Activated CD4-positive, alpha-beta T cell treated with anti-CD3 and anti-CD28 coated beads, Interleukin-10, Interleukin-2, amounts not matched to agents 100 ng/mL and 50 ng/mL, durations not matched to agents 16 hours and 8 hours (primary cell): ENCODE measurements at regions not wholly inside any gene's neighbourhood (a gene's known extent, or its start where the extent isn't known, plus 50 kb on each side); places are given as distances from the start of the nearest gene placed in this dataset.

ENCODE experiments used
- DNase-seq: peaks from one replicate; pipeline ENCODE4 v3.0.0-alpha.2; 2020

DNA sequence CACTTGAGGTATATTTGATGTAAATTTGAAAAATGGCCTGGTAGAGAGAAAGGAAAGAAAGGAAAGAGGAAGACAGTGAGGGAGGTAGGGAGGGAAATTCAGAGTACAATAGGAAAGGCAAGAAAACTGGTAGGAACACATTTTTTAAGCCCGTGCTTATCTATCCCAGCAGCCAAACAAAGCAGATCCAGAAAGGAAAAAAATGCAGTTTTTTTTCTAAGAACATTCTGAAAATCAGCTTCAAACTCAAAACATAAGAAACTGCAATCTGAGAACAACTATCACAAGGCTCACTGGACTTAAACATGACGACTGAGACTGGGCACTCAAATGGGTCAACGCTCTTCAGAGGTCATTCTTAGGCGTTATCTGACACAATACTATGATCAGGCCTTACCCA lies 408.3 kb upstream of the DDI1 start:
- DNase-seq, result no peak

DNA sequence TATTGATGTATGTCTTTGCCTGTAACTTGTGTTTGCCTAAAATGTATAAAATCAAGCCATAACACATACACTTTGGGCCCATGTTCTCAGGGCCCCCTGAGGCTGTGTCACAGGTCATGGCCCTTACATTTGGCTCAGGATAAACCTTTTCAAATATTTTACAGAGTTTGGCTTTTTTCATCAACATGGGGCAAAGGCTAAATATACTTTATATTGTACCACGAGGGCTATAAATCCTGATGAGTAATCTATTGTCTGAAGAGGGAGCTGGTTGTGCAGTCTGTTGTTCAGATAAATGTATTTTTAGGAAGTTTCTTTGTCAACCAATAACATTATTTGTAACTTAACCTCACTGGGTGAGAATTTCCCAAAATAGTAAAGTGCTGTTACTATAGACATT lies 404.6 kb upstream of the DDI1 start:
- DNase-seq, result no peak

DNA sequence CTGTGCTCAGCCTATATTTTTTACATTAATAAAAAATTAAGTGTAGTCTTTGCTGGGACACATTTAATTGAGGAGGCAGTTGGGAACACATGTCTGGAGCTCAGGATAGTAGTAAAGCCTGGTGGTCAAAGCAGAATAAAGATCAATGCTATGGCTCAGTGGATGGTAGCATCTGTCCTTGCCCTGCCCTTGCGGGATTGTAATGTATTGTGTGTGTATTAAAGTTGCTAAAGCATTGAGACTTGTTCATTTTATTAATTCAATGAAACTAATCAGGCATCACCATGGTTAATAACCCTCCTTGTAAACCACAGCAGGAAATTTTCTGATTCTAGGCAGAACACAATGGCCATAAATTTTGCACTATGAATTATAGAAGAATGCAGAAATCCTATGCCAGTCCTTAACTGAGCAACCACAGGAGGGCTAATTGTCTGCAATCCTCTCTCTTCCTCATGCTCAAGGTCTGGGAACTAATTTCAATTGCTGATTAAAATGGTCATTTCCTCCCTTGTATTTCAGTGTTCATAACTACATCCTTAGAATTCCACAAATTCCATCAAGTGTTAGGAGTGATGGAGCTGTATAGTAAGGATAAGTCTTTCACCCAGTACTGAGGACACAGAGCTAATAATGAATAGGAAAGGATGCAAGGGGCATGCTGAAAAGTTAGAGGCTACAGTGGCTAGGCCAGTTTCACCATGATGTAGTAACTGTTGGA lies 403.2 kb upstream of the DDI1 start:
- DNase-seq, result no peak

DNA sequence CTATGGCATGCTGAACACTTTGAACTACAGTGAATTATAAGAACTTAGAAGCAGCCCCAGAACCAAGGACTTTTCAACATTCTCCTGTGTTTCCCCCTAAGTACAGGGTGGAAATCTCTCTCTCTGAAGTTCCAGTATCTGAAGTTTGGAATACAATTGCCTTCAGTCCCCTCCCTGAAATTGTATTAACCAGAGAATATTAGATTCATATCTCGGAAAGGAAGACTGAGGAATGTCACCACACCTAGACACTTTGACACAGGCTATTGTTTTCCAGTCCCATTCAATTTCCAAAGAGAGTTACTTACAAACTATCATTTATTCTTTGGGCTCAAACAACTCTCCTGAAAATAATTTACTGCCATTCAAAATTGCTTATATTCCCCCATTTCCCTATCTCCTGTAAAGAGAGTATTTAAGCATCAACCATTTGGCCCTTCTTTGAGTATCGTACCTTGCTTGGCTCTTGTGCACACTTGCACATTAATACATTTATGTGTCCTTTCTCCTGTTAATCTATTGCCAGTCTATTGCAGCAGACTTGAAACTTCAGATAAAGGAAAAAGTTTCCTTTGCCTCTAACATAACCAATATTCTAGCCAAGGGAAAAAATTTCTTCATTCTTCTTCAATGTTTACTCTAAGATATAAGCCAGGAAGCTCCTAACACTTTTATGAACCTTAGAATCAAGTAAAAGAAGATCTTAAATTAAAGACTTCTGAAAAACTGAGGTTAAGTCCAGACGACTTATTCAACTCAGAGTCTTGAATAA lies 402.4 kb upstream of the DDI1 start:
- no peak for DNase-seq

DNA sequence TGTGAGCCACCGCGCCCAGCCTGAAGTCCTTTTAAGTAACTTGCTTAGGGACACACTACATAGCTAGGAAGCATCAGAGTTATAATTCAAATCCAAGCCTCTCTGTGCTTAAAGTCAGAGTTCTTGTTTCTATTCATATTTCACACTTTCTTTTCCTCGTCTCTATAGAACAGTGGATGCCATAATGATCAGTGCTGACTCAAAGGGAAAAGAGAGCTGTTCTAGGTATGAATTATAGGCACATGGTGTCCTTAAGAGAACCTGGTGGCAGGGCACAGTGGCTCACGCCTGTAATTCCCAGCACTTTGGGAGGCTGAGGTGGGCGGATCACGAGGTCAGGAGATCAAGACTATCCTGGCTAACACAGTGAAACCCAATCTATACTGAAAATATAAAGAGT lies 400.2 kb upstream of the DDI1 start:
- no peak for DNase-seq

DNA sequence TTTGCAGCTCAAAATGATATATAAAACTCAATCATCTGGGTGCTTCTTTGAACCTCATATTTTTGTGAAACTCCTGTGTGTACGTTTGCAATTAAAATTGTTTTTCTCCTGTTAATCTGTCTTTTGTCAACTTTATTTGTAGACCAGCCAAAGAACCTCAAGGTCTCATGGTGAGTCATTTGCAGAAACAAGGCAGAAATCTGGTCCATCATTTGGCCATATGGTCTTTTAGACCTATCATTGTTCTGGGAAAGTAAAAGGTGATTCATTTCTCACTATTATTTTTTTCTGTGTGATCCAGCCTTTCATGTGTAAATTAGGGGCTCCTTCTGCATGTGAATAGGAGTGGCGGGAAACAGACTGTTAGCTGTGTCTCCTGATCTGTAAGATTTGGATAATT lies 399.1 kb upstream of the DDI1 start:
- DNase-seq, result no peak

DNA sequence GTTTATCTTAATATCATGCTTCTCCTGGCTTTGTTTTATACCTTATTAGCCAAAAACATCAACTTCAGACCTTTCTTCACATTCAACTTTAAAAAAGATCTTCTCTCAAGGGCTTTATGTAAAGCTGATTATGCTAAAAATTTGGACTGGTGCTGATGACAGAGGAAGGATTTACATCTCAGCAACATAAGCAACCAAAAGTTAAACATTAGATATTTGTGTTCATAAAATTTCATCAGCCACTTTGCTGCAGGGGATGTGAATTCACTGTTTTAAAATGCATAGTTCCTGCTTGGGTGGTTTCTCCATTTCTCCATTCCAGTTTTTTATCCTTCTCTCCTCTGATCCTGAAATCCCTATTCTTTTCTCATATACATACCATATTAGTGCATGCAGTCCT lies 398.6 kb upstream of the DDI1 start:
- DNase-seq, result no peak

DNA sequence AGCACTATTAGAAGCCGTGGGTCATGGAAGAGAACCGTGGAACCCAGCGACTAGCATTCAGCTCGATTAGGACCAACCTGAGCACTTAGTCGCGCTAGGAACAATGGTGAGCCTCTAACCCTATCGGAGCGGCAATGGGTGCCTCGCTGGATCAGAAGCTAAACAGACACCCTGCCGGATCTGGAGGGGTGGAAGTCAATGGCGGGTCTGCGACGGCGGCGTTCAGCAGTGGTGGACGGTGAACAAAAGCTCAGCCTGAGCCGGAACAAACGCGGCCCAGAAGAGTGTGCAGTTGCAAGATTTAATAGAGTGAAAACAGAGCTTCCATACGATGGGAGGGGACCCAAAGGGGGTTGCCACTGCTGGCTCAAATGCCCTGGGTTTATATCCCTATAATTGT lies 391.8 kb upstream of the DDI1 start:
- DNase-seq, result no peak

DNA sequence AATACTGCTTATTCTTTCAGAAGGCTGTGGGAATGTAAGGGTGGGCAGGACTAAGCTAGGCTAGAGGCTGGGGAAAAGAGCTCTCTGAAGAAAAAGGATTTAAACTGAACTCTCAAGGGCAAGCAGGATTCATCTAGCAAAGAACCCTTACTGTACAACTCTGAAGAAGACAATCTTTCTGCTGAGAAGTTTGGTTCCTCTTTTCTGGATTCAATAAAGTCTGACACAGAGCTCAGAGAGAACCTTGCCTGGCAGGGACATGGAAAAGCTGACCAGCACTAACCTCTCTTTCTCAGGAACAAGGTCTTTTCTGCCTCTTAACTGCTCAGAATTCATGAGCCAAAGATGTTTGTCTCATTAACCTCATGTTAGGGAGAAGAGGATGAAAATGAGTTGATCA lies 388.4 kb upstream of the DDI1 start:
- no peak for DNase-seq

DNA sequence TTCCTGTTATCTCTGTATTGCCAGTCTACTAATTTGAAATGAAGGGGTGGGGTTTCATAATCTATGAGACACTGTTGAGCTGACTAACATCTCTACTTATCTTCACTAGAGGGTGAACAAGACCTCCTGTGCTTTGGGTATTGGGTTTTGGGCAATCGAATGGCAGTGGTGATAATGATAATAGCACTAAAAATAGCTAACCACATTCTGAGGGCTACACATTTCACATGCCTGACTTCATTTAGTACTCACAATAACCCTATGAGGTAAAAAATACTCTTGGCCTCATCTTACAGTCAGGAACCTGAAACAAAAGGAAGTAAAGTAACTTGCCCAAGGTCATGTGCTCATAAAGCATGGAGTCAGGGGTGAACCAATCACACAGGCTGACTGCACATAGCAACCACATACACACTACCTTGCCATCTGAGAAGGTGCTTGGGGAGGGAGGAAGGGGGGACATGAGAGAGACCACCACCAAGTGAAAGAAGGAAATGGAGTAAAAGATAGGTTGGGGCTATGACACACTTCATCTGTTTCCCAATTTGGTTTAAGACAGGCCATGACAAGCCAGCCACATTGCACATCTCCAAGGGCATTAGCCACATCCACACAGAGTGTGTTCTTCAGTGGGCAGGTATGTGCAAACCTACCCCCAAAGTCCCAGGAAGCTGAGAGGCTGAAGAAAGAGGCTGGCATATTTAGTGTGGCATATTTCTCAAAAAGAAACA lies 387.6 kb upstream of the DDI1 start:
- DNase-seq, result peak; percentile 11

DNA sequence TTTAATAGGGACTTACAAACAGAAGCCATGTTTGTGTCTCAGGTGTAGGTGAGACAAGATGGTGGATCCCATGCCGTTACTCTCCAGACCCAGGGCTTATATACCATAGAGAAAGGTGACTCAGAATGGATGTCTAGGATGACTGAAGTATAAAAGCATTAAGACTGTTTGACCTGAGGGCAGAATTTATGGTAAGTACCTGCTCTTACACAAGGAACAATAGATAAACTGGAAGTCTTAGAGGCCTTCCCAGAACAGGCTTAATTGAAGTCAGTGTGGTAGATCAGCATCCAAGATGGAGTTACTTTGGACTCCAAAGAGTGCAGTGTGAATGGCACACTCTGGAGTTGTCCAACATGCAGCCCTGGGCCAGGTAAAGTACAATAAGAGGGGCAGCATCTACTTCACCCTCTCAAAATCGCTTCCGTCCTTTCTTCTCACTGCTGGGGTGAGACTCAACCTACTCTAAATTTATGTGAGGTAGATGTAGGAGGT lies 387.0 kb upstream of the DDI1 start:
- DNase-seq, result no peak

DNA sequence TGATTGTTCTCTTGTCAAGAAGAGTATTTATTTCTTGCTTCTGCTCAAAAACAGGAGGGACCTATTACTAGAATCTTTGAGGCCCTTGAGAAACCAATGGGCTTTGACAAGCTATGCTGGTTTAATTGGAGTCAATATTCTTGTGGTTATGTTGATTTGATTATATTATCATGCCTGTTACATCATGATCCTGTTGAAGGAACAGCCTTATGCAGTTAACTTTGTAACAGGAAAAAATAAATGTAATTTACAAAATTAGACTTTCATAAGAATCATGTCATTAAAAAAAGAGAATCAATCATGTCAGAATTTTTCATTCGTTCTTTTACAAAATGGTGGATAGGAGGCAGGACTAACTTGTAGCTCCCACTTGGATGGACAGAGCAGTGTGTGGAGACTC lies 386.1 kb upstream of the DDI1 start:
- no peak for DNase-seq

DNA sequence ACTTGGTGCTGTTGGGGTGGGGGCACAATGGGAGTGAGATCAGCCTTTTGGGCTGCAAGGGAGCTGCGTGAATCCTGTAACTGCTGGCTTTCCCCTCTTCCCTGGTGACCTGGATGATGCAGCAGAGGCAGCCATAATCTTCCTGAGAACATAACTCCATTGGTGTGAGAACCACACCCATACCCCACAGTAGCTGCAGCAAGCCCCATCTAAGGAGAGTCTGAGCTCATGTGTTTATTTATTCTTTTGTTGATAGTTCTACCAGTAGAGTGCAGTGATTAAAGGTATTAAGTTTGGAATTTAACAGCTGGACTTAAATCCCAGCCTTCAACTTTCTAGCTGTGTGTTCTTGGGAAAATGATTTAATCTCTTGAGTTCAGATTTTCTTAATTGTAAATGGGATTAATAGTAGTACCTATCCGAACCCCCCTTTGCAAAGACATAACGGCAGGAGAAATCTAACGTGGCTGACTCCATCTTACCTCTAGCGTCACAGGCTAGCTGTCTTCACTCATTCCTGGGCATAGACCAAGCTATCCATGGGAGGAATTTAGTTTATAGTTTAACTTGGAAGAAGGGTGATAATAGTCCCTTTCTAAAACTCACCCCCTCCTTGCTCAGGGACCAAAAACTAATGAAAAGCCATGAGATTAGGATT lies 385.0 kb upstream of the DDI1 start:
- no peak for DNase-seq

DNA sequence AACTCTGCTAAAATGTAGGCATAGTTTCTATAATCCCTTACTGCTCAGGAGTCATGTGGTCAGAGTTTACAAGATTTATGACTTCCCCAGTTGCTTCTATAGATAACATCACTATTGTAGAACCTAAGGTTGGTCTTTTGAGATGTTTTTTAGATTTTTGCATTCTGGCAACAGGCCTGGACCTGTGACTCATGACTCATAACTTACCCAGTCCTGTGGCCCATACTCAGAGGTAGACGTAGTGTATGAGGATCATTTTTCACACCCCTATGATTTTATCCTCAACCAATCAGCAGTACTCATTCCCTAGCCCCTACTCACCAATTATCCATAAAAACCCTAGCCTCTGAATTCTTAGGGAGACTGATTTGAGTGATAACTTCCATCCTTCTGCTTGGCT lies 384.4 kb upstream of the DDI1 start:
- no peak for DNase-seq

DNA sequence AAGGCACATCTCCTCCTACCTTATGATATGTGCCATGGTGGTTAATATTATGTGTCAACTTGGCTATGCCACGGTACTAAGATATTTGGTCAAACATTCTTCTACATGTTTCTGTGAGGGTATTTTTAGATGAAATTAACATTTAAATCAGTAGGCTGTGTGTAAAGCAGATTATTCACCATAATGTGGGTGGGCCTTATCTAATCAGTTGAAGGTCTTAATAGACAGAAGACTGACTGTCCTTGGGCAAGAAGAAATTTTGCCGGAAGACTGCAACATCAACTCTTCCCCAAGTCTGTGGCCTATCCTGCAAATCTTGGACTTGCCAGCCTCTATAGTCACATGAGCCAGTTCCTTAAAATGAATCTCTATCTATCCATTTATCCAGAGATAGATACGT lies 380.1 kb upstream of the DDI1 start:
- no peak for DNase-seq

DNA sequence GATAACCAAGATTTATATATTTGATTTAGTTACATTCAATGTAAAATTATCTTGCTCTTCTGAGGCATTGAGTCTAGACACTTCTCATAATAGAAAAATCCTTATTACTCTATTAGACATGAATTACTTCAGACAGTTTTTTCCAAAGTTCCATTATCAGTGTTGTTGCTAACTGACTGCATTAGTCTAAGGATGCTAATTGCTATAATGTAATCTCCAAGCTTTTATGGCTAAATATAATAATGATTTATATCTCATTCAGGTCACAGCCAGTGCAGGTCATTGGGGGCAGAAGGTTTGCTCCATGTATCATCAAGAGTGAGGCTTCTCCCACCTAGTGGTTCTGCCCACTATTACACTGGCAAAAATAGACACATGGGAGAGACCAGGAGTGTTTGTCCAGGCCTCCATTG lies 377.2 kb upstream of the DDI1 start:
- no peak for DNase-seq

DNA sequence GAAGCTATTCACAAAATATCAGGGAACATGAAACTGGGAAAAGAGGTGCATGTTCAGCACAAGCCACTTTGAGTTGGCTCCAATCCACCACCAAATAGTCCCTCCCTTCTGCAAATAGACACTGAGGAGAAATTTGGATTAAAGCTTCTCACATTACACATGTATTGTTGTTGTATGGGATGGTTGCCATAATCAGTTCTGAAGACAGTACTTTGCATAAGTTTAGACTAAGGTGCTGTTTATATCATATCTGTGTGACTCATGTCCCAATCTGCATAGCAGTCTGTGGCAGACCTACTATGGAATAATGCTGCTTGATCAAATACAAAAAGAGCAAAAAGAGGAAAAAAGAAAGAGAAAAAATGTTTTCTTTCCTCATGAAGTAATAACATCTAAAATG lies 376.7 kb upstream of the DDI1 start:
- no peak for DNase-seq

DNA sequence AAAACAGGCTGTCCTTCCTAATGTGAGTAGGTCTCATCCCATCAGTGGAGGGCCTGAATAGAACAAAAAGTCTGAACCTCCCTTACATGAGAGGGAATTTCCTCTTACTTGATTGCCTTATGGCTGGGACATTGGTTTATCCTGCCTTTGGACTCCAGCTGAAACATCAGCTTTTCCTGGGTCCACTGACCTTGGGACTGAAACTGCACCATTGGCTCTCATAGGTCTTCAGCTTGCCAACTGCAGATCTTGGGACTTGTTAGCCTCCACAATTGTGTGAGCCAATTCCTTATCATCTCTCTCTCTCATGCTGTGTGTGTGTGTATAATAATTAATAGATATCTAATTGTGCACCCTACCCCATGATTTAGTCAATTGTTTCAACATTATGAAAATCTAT lies 375.3 kb upstream of the DDI1 start:
- no peak for DNase-seq

DNA sequence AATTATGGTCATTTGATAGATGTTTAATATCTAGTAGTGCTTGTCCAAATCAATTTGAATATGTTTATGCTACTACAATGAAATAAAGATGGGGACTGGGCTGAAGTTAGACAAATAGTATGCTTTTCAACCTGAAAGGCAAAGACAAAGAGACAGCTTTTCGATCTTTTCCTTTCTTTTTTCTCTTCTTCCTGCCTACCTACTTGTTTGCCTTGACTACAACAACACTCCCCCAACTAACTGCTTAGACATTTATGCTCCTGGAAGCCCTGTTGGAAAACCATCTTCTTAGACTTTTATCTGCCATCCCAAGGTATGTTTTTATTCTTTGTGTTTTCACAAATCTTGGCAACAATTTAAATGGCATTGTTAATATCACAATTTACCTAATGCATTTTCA lies 374.4 kb upstream of the DDI1 start:
- DNase-seq, result no peak

DNA sequence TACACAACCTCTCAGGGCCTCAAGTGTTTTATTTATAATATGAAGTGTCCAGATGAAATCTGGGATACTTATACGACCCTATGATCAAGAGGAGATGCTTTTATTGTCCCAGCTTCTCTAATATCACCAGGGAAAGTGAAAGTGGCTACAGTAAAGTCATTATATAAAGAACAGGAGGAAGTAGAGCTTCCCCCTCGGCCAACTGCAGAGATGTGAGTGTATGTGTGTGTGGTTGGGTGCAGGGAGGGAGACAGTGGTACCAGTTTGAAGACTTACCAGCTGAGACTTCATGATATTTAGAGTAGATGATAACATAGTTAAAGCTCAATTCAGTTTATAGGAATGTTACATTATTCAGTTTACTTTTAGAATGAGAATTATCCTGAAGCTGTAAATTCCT lies 373.6 kb upstream of the DDI1 start:
- DNase-seq, result no peak

DNA sequence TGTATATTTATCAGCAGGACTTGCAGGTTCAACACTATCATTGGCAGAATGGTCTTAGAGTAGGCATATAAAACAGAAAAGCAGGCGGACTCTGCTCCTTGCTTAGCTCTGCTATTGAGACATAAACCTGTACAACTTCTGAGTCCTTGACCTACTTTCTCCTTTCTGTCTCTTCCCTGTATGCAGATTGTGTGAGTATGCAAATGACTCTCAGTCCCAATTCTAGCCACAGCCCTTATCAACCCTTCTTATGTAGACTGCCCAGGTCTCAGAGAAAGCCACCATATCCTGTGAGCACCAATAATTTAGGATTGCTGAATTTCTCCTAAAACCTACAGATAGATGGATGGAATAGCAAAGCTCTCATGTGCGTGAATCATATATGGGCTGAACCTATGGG lies 367.6 kb upstream of the DDI1 start:
- DNase-seq, result no peak

DNA sequence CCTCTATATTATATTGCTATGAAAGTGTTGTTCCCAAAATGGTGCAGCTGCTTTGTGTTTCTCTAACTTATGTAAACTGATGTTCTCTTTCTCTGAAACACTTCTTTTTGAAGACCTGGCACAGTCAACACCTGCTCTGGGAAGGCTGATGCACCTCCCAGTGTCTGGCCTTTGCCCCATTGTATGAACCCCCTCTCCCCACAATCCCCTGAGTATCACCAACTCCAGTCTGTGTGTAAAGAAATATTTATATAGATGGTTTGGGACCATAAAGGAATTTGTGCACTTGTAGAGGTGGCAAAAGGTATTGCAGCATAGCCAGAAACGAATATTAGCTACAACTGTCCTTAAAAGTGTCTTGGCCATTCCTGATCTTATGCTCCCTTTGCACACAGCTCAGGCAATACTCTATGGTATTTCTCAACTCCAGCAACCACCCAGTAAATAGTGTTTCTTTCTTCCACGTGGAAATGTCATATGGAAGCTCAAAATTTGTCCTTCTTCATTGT lies 365.2 kb upstream of the DDI1 start:
- DNase-seq, result no peak

DNA sequence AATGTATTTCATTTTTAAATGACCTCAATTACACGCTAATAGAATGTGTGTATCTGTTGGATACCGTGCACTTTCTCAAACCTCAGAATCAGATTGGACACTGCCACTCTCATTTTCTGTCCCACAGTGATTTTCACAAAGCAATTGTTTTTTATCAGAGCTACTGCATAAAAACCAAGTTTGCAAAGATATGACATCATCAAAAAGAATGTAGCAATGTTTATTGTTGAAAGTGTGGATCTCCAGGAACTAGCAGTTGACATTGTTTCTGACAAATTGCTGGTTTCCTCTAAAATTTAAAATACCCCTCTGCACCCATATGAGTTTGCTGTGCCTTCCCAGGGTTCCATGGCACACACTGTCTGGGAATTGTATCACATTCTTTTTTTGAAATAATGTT lies 362.7 kb upstream of the DDI1 start:
- no peak for DNase-seq
